Neural crest cell (in vitro differentiated cells): ENCODE measurements at regions not wholly inside any gene's neighbourhood (a gene's known extent, or its start where the extent isn't known, plus 50 kb on each side); places are given as distances from the start of the nearest gene placed in this dataset.

ENCODE experiments used
- DNase-seq: peaks from one replicate; pipeline ENCODE4 v3.0.0; 2021; ENCODE audit warnings: low read depth, mixed read lengths, low spot score
- H3K27ac Mint-ChIP-seq: one replicate; pipeline ENCODE4 v1.8.0; 2021; ENCODE audit warnings: mild to moderate bottlenecking, mixed read lengths; ENCODE audit not compliant: unreplicated experiment
- H3K27me3 Mint-ChIP-seq: 2 replicates; pipeline ENCODE4 v1.8.0; 2021; ENCODE audit warnings: low read depth, mild to moderate bottlenecking, mixed read lengths
- H3K36me3 Mint-ChIP-seq: 2 replicates; pipeline ENCODE4 v1.8.0; 2021; ENCODE audit warnings: low read depth, mild to moderate bottlenecking, mixed read lengths
- H3K4me1 Mint-ChIP-seq: 2 replicates; pipeline ENCODE4 v1.8.0; 2021; ENCODE audit warnings: mixed read lengths
- H3K4me3 Mint-ChIP-seq: one replicate; pipeline ENCODE4 v1.8.0; 2021; ENCODE audit warnings: mild to moderate bottlenecking, mixed read lengths
- H3K9me3 Mint-ChIP-seq: 2 replicates; pipeline ENCODE4 v1.8.0; 2021; ENCODE audit warnings: mixed read lengths
- CTCF ChIP-seq: fragments of 200-600 bp; sonication (generic); conservative IDR thresholded peaks from 2 replicates; pipeline ENCODE4 v1.5.0; 2021; ENCODE audit warnings: antibody characterized with exemption, mild to moderate bottlenecking

- Mint-ChIP-seq H3K4me3 (no peak overlapping the region), H3K4me1 (peaks cover 9% of the 10 kb centered on the region), H3K9me3 (peaks cover 3% of the 10 kb centered on the region), H3K36me3 (peaks cover 2% of the 10 kb centered on the region), H3K27me3 (no peaks in the 10 kb centered on the region), H3K27ac (no peak overlapping the region)
- DNase-seq: no peak
- TF ChIP-seq CTCF: no peak
Measured at GRCh38 chr2:175734686-175735085, 267.4 kb downstream of the LNPK start.

DNA sequence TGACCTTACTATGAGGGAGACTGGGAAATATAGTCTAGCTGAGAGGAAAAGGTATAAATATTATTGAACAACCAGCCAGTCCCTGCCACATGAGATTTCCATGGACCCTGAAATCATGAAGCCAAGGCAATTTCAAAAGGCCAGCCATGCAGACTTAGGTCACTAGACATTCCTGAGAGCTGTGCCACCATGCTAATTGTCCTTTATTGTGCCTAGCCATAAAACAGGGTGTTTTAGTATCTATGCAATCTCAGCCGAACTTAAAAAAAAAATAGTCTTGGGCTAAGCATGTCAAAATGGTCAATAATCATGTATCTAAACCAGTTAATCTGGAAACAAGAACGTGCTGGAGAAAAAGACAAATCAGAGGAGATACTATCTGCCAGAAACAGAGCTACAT is 269.5 kb downstream of the LNPK start:
- peaks cover 9% of the 10 kb centered on the region for H3K4me1 Mint-ChIP-seq
- TF ChIP-seq CTCF: no peak

GRCh38 chr2:175730050-175730449 is 272.0 kb downstream of the LNPK start:
- no peaks in the 10 kb centered on the region for H3K27me3 Mint-ChIP-seq
- TF ChIP-seq CTCF: no peak
- peaks cover 2% of the 10 kb centered on the region for H3K36me3 Mint-ChIP-seq
- peaks cover 7% of the 10 kb centered on the region for H3K4me1 Mint-ChIP-seq
- no peak for DNase-seq
- peaks cover 3% of the 10 kb centered on the region for H3K9me3 Mint-ChIP-seq
- H3K27ac Mint-ChIP-seq: no peak overlapping the region
- no peak overlapping the region for H3K4me3 Mint-ChIP-seq

More for the DNA sequence above, 269.5 kb downstream of the LNPK start:
- peaks cover 3% of the 10 kb centered on the region for H3K9me3 Mint-ChIP-seq
- no peak for DNase-seq
- H3K27ac Mint-ChIP-seq: no peak overlapping the region
- no peaks in the 10 kb centered on the region for H3K27me3 Mint-ChIP-seq
- H3K4me3 Mint-ChIP-seq: no peak overlapping the region
- H3K36me3 Mint-ChIP-seq: peaks cover 2% of the 10 kb centered on the region

DNA sequence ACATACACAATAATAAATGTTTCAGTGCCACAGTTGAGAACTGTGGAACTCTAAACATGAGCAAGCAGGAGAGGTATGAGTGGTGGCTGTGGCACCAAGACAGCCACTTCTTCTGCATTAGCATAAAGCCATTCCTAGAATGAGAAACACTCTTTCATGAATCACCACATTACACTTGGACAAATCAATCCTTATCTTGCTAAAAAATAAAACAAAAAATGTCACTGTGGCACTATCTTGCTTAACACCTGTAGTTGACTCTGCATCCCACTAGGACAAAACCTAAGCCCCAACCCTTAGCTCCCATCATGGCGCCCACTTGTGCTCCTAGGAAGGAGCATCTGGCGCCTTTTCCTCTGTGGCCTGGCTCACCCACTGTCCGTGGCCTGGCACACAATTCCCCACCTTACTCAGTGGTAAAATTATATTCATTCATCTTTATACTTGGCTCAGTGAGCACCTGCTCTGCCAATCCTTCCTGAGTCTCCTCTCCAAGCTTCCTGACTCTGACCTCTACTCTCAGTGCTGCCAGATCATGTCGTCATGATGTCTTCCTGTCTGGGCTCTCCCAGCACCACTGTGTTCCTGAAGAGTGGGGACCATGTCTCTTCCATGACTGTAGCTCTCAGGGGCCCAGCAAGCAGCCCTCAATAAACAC is 272.9 kb downstream of the LNPK start:
- no peak overlapping the region for H3K4me3 Mint-ChIP-seq
- H3K9me3 Mint-ChIP-seq: peaks cover 3% of the 10 kb centered on the region
- H3K27ac Mint-ChIP-seq: no peak overlapping the region
- H3K27me3 Mint-ChIP-seq: no peaks in the 10 kb centered on the region
- no peak for DNase-seq
- peaks cover 2% of the 10 kb centered on the region for H3K36me3 Mint-ChIP-seq
- no peak for TF ChIP-seq CTCF
- H3K4me1 Mint-ChIP-seq: no peaks in the 10 kb centered on the region

GRCh38 chr2:175728032-175728431 is 274.0 kb downstream of the LNPK start:
- Mint-ChIP-seq H3K27me3 (no peaks in the 10 kb centered on the region), H3K9me3 (peaks cover 5% of the 10 kb centered on the region), H3K4me1 (no peaks in the 10 kb centered on the region), H3K27ac (no peak overlapping the region), H3K36me3 (peaks cover 2% of the 10 kb centered on the region), H3K4me3 (no peak overlapping the region)
- no peak for DNase-seq
- TF ChIP-seq CTCF: no peak
